ENCODE measurements at regions not wholly inside any gene's neighbourhood (a gene's known extent, or its start where the extent isn't known, plus 50 kb on each side); places are given as distances from the start of the nearest gene placed in this dataset.

- Histone ChIP-seq H2BK5ac (ENCODE audit: low read depth, low read length, poor library complexity) (no peak overlapping the region), H3K14ac (ENCODE audit: low read length) (no peak overlapping the region), H3K23ac (ENCODE audit: low read length) (no peak overlapping the region), H2BK120ac (ENCODE audit: insufficient read depth, low read length, poor library complexity) (no peak overlapping the region), H2AFZ (ENCODE audit: insufficient read depth, low read length, poor library complexity) (no peak overlapping the region), H3K18ac (ENCODE audit: low read length) (no peak overlapping the region), H2AK5ac (ENCODE audit: low read length) (no peak overlapping the region), H4K12ac (ENCODE audit: low read depth, low read length) (no peak overlapping the region), H3K4me1 (ENCODE audit: control insufficient read depth in 1 of 2, insufficient read depth in 2 of 2, low read length in 2 of 2) (no peaks in the 10 kb centered on the region), H3K4me2 (ENCODE audit: low read length) (no peak overlapping the region), H3K79me1 (ENCODE audit: low read length) (no peaks in the 10 kb centered on the region), H4K91ac (ENCODE audit: low read depth, low read length) (no peak overlapping the region), H3K9ac (ENCODE audit: low read length) (no peak overlapping the region), H3K36me3 (ENCODE audit: control insufficient read depth in 1 of 2, insufficient read depth in 2 of 2, low read length in 2 of 2) (no peaks in the 10 kb centered on the region), H3K4ac (ENCODE audit: low read depth, low read length) (no peak overlapping the region), H3K79me2 (ENCODE audit: control insufficient read depth, insufficient read depth, low read length, poor library complexity) (no peaks in the 10 kb centered on the region), H3K9me3 (ENCODE audit: insufficient read depth, low read depth, low read length) (no peaks in the 10 kb centered on the region), H3K27me3 (ENCODE audit: insufficient read depth, low read length) (no peaks in the 10 kb centered on the region), H3K27ac (ENCODE audit: low read depth, low read length) (no peak overlapping the region), H4K8ac (ENCODE audit: low read depth, low read length) (no peak overlapping the region), H2BK12ac (ENCODE audit: low read length) (no peak overlapping the region), H3K4me3 (ENCODE audit: low read depth, low read length) (no peak overlapping the region)
- DNase-seq: no peak
- no CpG with 5 or more reads among the region's 2 CpGs for WGBS (ENCODE audit: extremely low coverage, insufficient coverage, insufficient read length)
Observed at GRCh38 chr5:165028356-165028755, 1522.9 kb downstream of the MAT2B start.

GRCh38 chr5:165029099-165029870, 1523.9 kb downstream of the MAT2B start:
- DNase-seq: peak in 1 of 2 donors; percentile 7
- Histone ChIP-seq H3K9ac (ENCODE audit: low read length) (no peak overlapping the region), H3K4me3 (ENCODE audit: low read depth, low read length) (no peak overlapping the region), H3K4me1 (ENCODE audit: control insufficient read depth in 1 of 2, insufficient read depth in 2 of 2, low read length in 2 of 2) (no peaks in the 10 kb centered on the region), H3K14ac (ENCODE audit: low read length) (no peak overlapping the region), H2BK5ac (ENCODE audit: low read depth, low read length, poor library complexity) (no peak overlapping the region), H3K79me1 (ENCODE audit: low read length) (no peaks in the 10 kb centered on the region), H3K36me3 (ENCODE audit: control insufficient read depth in 1 of 2, insufficient read depth in 2 of 2, low read length in 2 of 2) (no peaks in the 10 kb centered on the region), H3K9me3 (ENCODE audit: insufficient read depth, low read depth, low read length) (no peaks in the 10 kb centered on the region), H2BK12ac (ENCODE audit: low read length) (no peak overlapping the region), H3K27ac (ENCODE audit: low read depth, low read length) (no peak overlapping the region), H3K4me2 (ENCODE audit: low read length) (no peak overlapping the region), H3K18ac (ENCODE audit: low read length) (no peak overlapping the region), H2AK5ac (ENCODE audit: low read length) (no peak overlapping the region), H4K8ac (ENCODE audit: low read depth, low read length) (no peak overlapping the region), H3K4ac (ENCODE audit: low read depth, low read length) (no peak overlapping the region), H4K12ac (ENCODE audit: low read depth, low read length) (no peak overlapping the region), H3K79me2 (ENCODE audit: control insufficient read depth, insufficient read depth, low read length, poor library complexity) (no peaks in the 10 kb centered on the region), H3K23ac (ENCODE audit: low read length) (no peak overlapping the region), H4K91ac (ENCODE audit: low read depth, low read length) (no peak overlapping the region), H2BK120ac (ENCODE audit: insufficient read depth, low read length, poor library complexity) (no peak overlapping the region), H3K27me3 (ENCODE audit: insufficient read depth, low read length) (no peaks in the 10 kb centered on the region), H2AFZ (ENCODE audit: insufficient read depth, low read length, poor library complexity) (no peak overlapping the region)
- no CpG with 5 or more reads among the region's 3 CpGs for WGBS (ENCODE audit: extremely low coverage, insufficient coverage, insufficient read length)

- Histone ChIP-seq H2BK120ac (ENCODE audit: insufficient read depth, low read length, poor library complexity) (no peak overlapping the region), H3K4me2 (ENCODE audit: low read length) (no peak overlapping the region), H2AFZ (ENCODE audit: insufficient read depth, low read length, poor library complexity) (no peak overlapping the region), H2BK5ac (ENCODE audit: low read depth, low read length, poor library complexity) (no peak overlapping the region), H4K91ac (ENCODE audit: low read depth, low read length) (no peak overlapping the region), H3K9ac (ENCODE audit: low read length) (no peak overlapping the region), H3K23ac (ENCODE audit: low read length) (no peak overlapping the region), H3K27me3 (ENCODE audit: insufficient read depth, low read length) (no peaks in the 10 kb centered on the region), H4K12ac (ENCODE audit: low read depth, low read length) (no peak overlapping the region), H3K4ac (ENCODE audit: low read depth, low read length) (no peak overlapping the region), H3K18ac (ENCODE audit: low read length) (no peak overlapping the region), H3K27ac (ENCODE audit: low read depth, low read length) (no peak overlapping the region), H3K14ac (ENCODE audit: low read length) (no peak overlapping the region), H3K36me3 (ENCODE audit: control insufficient read depth in 1 of 2, insufficient read depth in 2 of 2, low read length in 2 of 2) (no peaks in the 10 kb centered on the region), H3K79me2 (ENCODE audit: control insufficient read depth, insufficient read depth, low read length, poor library complexity) (no peaks in the 10 kb centered on the region), H3K4me1 (ENCODE audit: control insufficient read depth in 1 of 2, insufficient read depth in 2 of 2, low read length in 2 of 2) (no peaks in the 10 kb centered on the region), H2AK5ac (ENCODE audit: low read length) (no peak overlapping the region), H3K4me3 (ENCODE audit: low read depth, low read length) (no peak overlapping the region), H3K79me1 (ENCODE audit: low read length) (no peaks in the 10 kb centered on the region), H3K9me3 (ENCODE audit: insufficient read depth, low read depth, low read length) (no peaks in the 10 kb centered on the region), H2BK12ac (ENCODE audit: low read length) (no peak overlapping the region), H4K8ac (ENCODE audit: low read depth, low read length) (no peak overlapping the region)
- no peak for DNase-seq
- no CpG with 5 or more reads among the region's 1 CpG for WGBS (ENCODE audit: extremely low coverage, insufficient coverage, insufficient read length)
Observed at GRCh38 chr5:165030971-165031370, 1525.6 kb downstream of the MAT2B start.

GRCh38 chr5:165031371-165031770, 1526.0 kb downstream of the MAT2B start:
- Histone ChIP-seq H3K4me3 (ENCODE audit: low read depth, low read length) (no peak overlapping the region), H3K4me2 (ENCODE audit: low read length) (no peak overlapping the region), H3K9me3 (ENCODE audit: insufficient read depth, low read depth, low read length) (no peaks in the 10 kb centered on the region), H3K79me1 (ENCODE audit: low read length) (no peaks in the 10 kb centered on the region), H3K27ac (ENCODE audit: low read depth, low read length) (no peak overlapping the region), H2BK5ac (ENCODE audit: low read depth, low read length, poor library complexity) (no peak overlapping the region), H2BK12ac (ENCODE audit: low read length) (no peak overlapping the region), H3K14ac (ENCODE audit: low read length) (no peak overlapping the region), H3K4ac (ENCODE audit: low read depth, low read length) (no peak overlapping the region), H3K27me3 (ENCODE audit: insufficient read depth, low read length) (no peaks in the 10 kb centered on the region), H2AK5ac (ENCODE audit: low read length) (no peak overlapping the region), H2AFZ (ENCODE audit: insufficient read depth, low read length, poor library complexity) (no peak overlapping the region), H2BK120ac (ENCODE audit: insufficient read depth, low read length, poor library complexity) (no peak overlapping the region), H3K23ac (ENCODE audit: low read length) (peak overlapping the region; percentile 73), H4K8ac (ENCODE audit: low read depth, low read length) (no peak overlapping the region), H4K12ac (ENCODE audit: low read depth, low read length) (no peak overlapping the region), H3K79me2 (ENCODE audit: control insufficient read depth, insufficient read depth, low read length, poor library complexity) (no peaks in the 10 kb centered on the region), H3K4me1 (ENCODE audit: control insufficient read depth in 1 of 2, insufficient read depth in 2 of 2, low read length in 2 of 2) (no peaks in the 10 kb centered on the region), H3K9ac (ENCODE audit: low read length) (peak overlapping the region; percentile 44), H3K36me3 (ENCODE audit: control insufficient read depth in 1 of 2, insufficient read depth in 2 of 2, low read length in 2 of 2) (no peaks in the 10 kb centered on the region), H4K91ac (ENCODE audit: low read depth, low read length) (no peak overlapping the region), H3K18ac (ENCODE audit: low read length) (no peak overlapping the region)
- WGBS (ENCODE audit: extremely low coverage, insufficient coverage, insufficient read length): no CpG with 5 or more reads among the region's 2 CpGs
- no peak for DNase-seq

Measured in trophoblast cell (in vitro differentiated cells and primary cell).